IMR-90 (cell line): ENCODE measurements at regions not wholly inside any gene's neighbourhood (a gene's known extent, or its start where the extent isn't known, plus 50 kb on each side); places are given as distances from the start of the nearest gene placed in this dataset.

ENCODE experiments used
- ATAC-seq: fragments of 200-7000 bp; cut with Tn5 transposase; 2 replicates; pipeline ENCODE4 v1.9.1; 2020; ENCODE audit warnings: low read depth, mild to moderate bottlenecking, moderate library complexity
- BruUV-seq: library from RNA; stranded (reverse); fragments of 400-500 nt; replicated peaks from 2 replicates; lab custom pipeline; 2021; lab: Mats Ljungman, UMichigan
- CTCF ChIA-PET: fragments of 300-600 bp; formaldehyde crosslinking; extraction: SDS; loops from one replicate; lab custom pipeline; 2021; ENCODE audit warnings: antibody characterized with exemption; lab: Yijun Ruan, JAX
- POLR2A ChIA-PET: fragments of 300-600 bp; sonication (Branson Sonifier 250); formaldehyde crosslinking; loops from one replicate; lab custom pipeline; 2022; ENCODE audit warnings: antibody characterized with exemption; ENCODE audit not compliant: unreplicated experiment; lab: Charles Lee
- DNase-seq: peaks from one replicate; pipeline ENCODE4 v3.0.0; 2013
- H2AFZ ChIP-seq: replicated peaks from 2 replicates; pipeline ENCODE3; 2013; ENCODE audit warnings: low read length, mild to moderate bottlenecking; ENCODE audit not compliant: poor library complexity
- H2AK5ac ChIP-seq: 2 replicates; pipeline ENCODE4 v1.6.1; 2013; ENCODE audit warnings: low read depth, low read length, inconsistent platforms
- H2AK9ac ChIP-seq: replicated peaks from 2 replicates; pipeline ENCODE3; 2013; ENCODE audit warnings: mild to moderate bottlenecking, low read depth, low read length, moderate library complexity; ENCODE audit not compliant: poor library complexity
- H2BK120ac ChIP-seq: 2 replicates; pipeline ENCODE4 v1.6.1; 2013; ENCODE audit warnings: low read depth, low read length, inconsistent platforms
- H2BK15ac ChIP-seq: 3 replicates; pipeline ENCODE4 v1.6.1; 2013; ENCODE audit warnings: low read depth, low read length, inconsistent platforms
- H2BK20ac ChIP-seq: 2 replicates; pipeline ENCODE4 v1.6.1; 2013; ENCODE audit warnings: low read depth, mild to moderate bottlenecking, inconsistent platforms, low read length, moderate library complexity
- H2BK5ac ChIP-seq: 2 replicates; pipeline ENCODE4 v1.6.1; 2013; ENCODE audit warnings: mild to moderate bottlenecking, low read depth, low read length, inconsistent platforms; ENCODE audit not compliant: poor library complexity, severe bottlenecking
- H3K14ac ChIP-seq: replicated peaks from 2 replicates; pipeline ENCODE4 v1.6.1; 2013; ENCODE audit warnings: low read depth, low read length, inconsistent platforms
- H3K18ac ChIP-seq: 2 replicates; pipeline ENCODE4 v1.6.1; 2013; ENCODE audit warnings: low read depth, low read length, control low read depth
- H3K23ac ChIP-seq: 2 replicates; pipeline ENCODE4 v1.6.1; 2013; ENCODE audit warnings: low read depth, low read length, inconsistent platforms
- H3K27ac ChIP-seq: 2 replicates; pipeline ENCODE4 v1.5.1; 2013; ENCODE audit warnings: mild to moderate bottlenecking, control low read depth, low read length; ENCODE audit not compliant: insufficient read depth
- H3K27me3 ChIP-seq: 2 replicates; pipeline ENCODE4 v1.6.1; 2013; ENCODE audit warnings: low read length; ENCODE audit not compliant: control insufficient read depth, insufficient read depth
- H3K36me3 ChIP-seq: 2 replicates; pipeline ENCODE4 v1.6.1; 2013; ENCODE audit warnings: low read length, mixed read lengths; ENCODE audit not compliant: control insufficient read depth, insufficient read depth
- H3K4ac ChIP-seq: 2 replicates; pipeline ENCODE4 v1.6.1; 2013; ENCODE audit warnings: low read depth, low read length, inconsistent platforms
- H3K4me1 ChIP-seq: 2 replicates; pipeline ENCODE4 v1.6.1; 2013; ENCODE audit warnings: low read length, mixed read lengths; ENCODE audit not compliant: control insufficient read depth, insufficient read depth
- H3K4me2 ChIP-seq: 2 replicates; pipeline ENCODE4 v1.6.1; 2013; ENCODE audit warnings: low read depth, mild to moderate bottlenecking, control low read depth, low read length, moderate library complexity
- H3K4me3 ChIP-seq: 2 replicates; pipeline ENCODE4 v1.5.1; 2013; ENCODE audit warnings: low read depth, mild to moderate bottlenecking, control low read depth, low read length, moderate library complexity; ENCODE audit not compliant: insufficient read depth
- H3K56ac ChIP-seq: 2 replicates; pipeline ENCODE4 v1.6.1; 2013; ENCODE audit warnings: low read length, inconsistent platforms; ENCODE audit not compliant: insufficient read depth; ENCODE audit errors: extremely low read depth
- H3K79me1 ChIP-seq, 2 experiments: 2 replicates each; pipeline ENCODE4 v1.6.1; 2013; ENCODE audit warnings: low read length in 2 of 2, inconsistent platforms in 1 of 2, low read depth in 1 of 2
- H3K9ac ChIP-seq: 2 replicates; pipeline ENCODE4 v1.6.1; 2013; ENCODE audit warnings: low read depth, low read length, control low read depth
- H3K9me1 ChIP-seq: 2 replicates; pipeline ENCODE4 v1.6.1; 2013; ENCODE audit warnings: low read length, inconsistent platforms; ENCODE audit not compliant: insufficient read depth
- H3K9me3 ChIP-seq: 2 replicates; pipeline ENCODE4 v1.6.1; 2013; ENCODE audit warnings: low read length; ENCODE audit not compliant: control insufficient read depth, insufficient read depth
- H4K20me1 ChIP-seq: 2 replicates; pipeline ENCODE4 v1.6.1; 2013; ENCODE audit warnings: low read length, inconsistent platforms; ENCODE audit not compliant: insufficient read depth
- H4K5ac ChIP-seq: 2 replicates; pipeline ENCODE4 v1.6.1; 2013; ENCODE audit warnings: mild to moderate bottlenecking, low read depth, low read length, control low read depth
- H4K8ac ChIP-seq, 2 experiments: 2 replicates each; pipeline ENCODE4 v1.6.1; 2013; ENCODE audit warnings: low read depth in 2 of 2, low read length in 2 of 2, control low read depth in 1 of 2, inconsistent platforms in 1 of 2
- H4K91ac ChIP-seq: 2 replicates; pipeline ENCODE4 v1.6.1; 2013; ENCODE audit warnings: low read depth, low read length, inconsistent platforms; ENCODE audit not compliant: insufficient read depth
- BHLHE40 ChIP-seq: fragments of 150-350 bp; IDR thresholded peaks from 2 replicates; pipeline ENCODE4 v1.6.1; 2016; ENCODE audit warnings: mild to moderate bottlenecking, low read depth, low read length
- CEBPB ChIP-seq: IDR thresholded peaks from 2 replicates; pipeline ENCODE4 v1.6.1; 2012; ENCODE audit warnings: low read depth, low read length, improper control_type of control experiment
- CHD1 ChIP-seq: IDR thresholded peaks from 2 replicates; pipeline ENCODE4 v1.6.1; 2012; ENCODE audit warnings: low read depth, low read length, improper control_type of control experiment
- ELK1 ChIP-seq: fragments of 150-350 bp; IDR thresholded peaks from 2 replicates; pipeline ENCODE4 v1.6.1; 2016; ENCODE audit warnings: low read depth, mild to moderate bottlenecking, low read length, moderate library complexity, borderline replicate concordance
- FOS ChIP-seq: fragments of 150-350 bp; IDR thresholded peaks from 2 replicates; pipeline ENCODE4 v1.6.1; 2016; ENCODE audit warnings: low read depth, low read length
- MAFK ChIP-seq: IDR thresholded peaks from 2 replicates; pipeline ENCODE4 v1.6.1; 2012; ENCODE audit warnings: low read depth, low read length, improper control_type of control experiment
- MAZ ChIP-seq: IDR thresholded peaks from 2 replicates; pipeline ENCODE4 v1.6.1; 2012; ENCODE audit warnings: low read depth, mild to moderate bottlenecking, low read length, improper control_type of control experiment, moderate library complexity, borderline replicate concordance
- MXI1 ChIP-seq: IDR thresholded peaks from 2 replicates; pipeline ENCODE4 v1.6.1; 2012; ENCODE audit warnings: low read depth, mild to moderate bottlenecking, low read length, moderate library complexity, borderline replicate concordance
- NFE2L2 ChIP-seq: fragments of 150-350 bp; IDR thresholded peaks from 2 replicates; pipeline ENCODE4 v1.6.1; 2016; ENCODE audit warnings: low read depth, mild to moderate bottlenecking, low read length
- POLR2A ChIP-seq: IDR thresholded peaks from 2 replicates; pipeline ENCODE4 v1.6.1; 2012; ENCODE audit warnings: mild to moderate bottlenecking, low read depth, low read length
- RAD21 ChIP-seq: IDR thresholded peaks from 2 replicates; pipeline ENCODE4 v1.6.1; 2012; ENCODE audit warnings: low read length, improper control_type of control experiment
- RCOR1 ChIP-seq: IDR thresholded peaks from 2 replicates; pipeline ENCODE4 v1.6.1; 2012; ENCODE audit warnings: mild to moderate bottlenecking, low read length, improper control_type of control experiment; ENCODE audit not compliant: insufficient replicate concordance
- RFX5 ChIP-seq: IDR thresholded peaks from 2 replicates; pipeline ENCODE4 v1.8.0; 2012; ENCODE audit warnings: low read depth, mild to moderate bottlenecking, low read length, moderate library complexity
- SMC3 ChIP-seq: fragments of 150-350 bp; IDR thresholded peaks from 2 replicates; pipeline ENCODE4 v1.6.1; 2016; ENCODE audit warnings: low read depth, mild to moderate bottlenecking, antibody characterized with exemption, low read length, moderate library complexity
- WGBS, 2 experiments: methylation state at CpG; one replicate each; pipeline versions ENCODE4 v1.1.5 to v1.1.7; 2013; ENCODE audit warnings: missing lambda C conversion rate in 2 of 2; ENCODE audit not compliant: insufficient read length in 1 of 2; ENCODE audit errors: extremely low coverage in 2 of 2; 5-methylcytosine and 5-hydroxymethylcytosine counted together
- dilution Hi-C: fragments of 300-500 bp; cut with HindIII; formaldehyde crosslinking; loops from one replicate; pipeline ENCODE4 v1.14.3; 2018; ENCODE audit warnings: low sequenced_read_pairs; ENCODE audit not compliant: unreplicated experiment
- in situ Hi-C: fragments of 300-500 bp; cut with MboI; formaldehyde crosslinking; loops from 3 replicates; pipeline ENCODE4 v1.14.3; 2019; ENCODE audit warnings: low sequenced_read_pairs, inconsistent platforms, mixed read lengths
- intact Hi-C: fragments of 100-400 bp; cut with micrococcal nuclease; formaldehyde crosslinking; loops from 2 replicates; pipeline ENCODE4 v1.10.0; 2022
- TF ChIP-seq, protein P1 (sequence below): fragments of 150-350 bp; IDR thresholded peaks from 2 replicates; pipeline ENCODE4 v1.6.1; 2017; ENCODE audit warnings: mild to moderate bottlenecking, antibody characterized with exemption, low read length, low read depth
- TF ChIP-seq, protein P2 (sequence below): conservative IDR thresholded peaks from 2 replicates; pipeline ENCODE4 v1.5.1; 2012; ENCODE audit warnings: mild to moderate bottlenecking, low read depth, low read length, improper control_type of control experiment

GRCh38 chr3:5517921-5518320 lies 330.4 kb downstream of the EDEM1 start:
- Histone ChIP-seq H3K4me3 (no peak overlapping the region), H3K4me1 (no peaks in the 10 kb centered on the region), H3K4ac (no peak overlapping the region), H3K79me1 (no peaks in the 10 kb centered on the region), H3K36me3 (no peaks in the 10 kb centered on the region), H4K8ac (no peak overlapping the region), H3K9ac (no peak overlapping the region), H3K27ac (no peak overlapping the region), H2BK5ac (no peak overlapping the region), H3K4me2 (no peak overlapping the region), H2BK20ac (no peak overlapping the region), H3K14ac (no peak overlapping the region), H3K56ac (no peak overlapping the region), H2BK15ac (no peak overlapping the region), H4K20me1 (no peaks in the 10 kb centered on the region), H2AK5ac (no peak overlapping the region), H3K9me1 (no peaks in the 10 kb centered on the region), H4K5ac (no peak overlapping the region), H3K9me3 (0 out of 2 replicates have a peak, but pooled peaks cover 2% of the 10 kb centered on the region), H3K23ac (no peak overlapping the region), H2BK120ac (no peak overlapping the region), H2AFZ (no peak overlapping the region), H3K18ac (no peak overlapping the region), H3K27me3 (no peaks in the 10 kb centered on the region), H2AK9ac (no peak overlapping the region), H4K91ac (no peak overlapping the region)
- no peak for TF ChIP-seq SMC3
- TF ChIP-seq, protein P1, sequence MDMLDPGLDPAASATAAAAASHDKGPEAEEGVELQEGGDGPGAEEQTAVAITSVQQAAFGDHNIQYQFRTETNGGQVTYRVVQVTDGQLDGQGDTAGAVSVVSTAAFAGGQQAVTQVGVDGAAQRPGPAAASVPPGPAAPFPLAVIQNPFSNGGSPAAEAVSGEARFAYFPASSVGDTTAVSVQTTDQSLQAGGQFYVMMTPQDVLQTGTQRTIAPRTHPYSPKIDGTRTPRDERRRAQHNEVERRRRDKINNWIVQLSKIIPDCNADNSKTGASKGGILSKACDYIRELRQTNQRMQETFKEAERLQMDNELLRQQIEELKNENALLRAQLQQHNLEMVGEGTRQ = no peak
- no peak for TF ChIP-seq MAFK
- TF ChIP-seq FOS = no peak
- TF ChIP-seq RAD21 = no peak
- TF ChIP-seq MXI1 = no peak
- TF ChIP-seq POLR2A = no peak
- TF ChIP-seq NFE2L2 = no peak
- TF ChIP-seq CHD1 = no peak
- no peak for TF ChIP-seq ELK1
- no peak for TF ChIP-seq CEBPB
- TF ChIP-seq MAZ = no peak
- TF ChIP-seq BHLHE40 = no peak
- TF ChIP-seq, protein P2, sequence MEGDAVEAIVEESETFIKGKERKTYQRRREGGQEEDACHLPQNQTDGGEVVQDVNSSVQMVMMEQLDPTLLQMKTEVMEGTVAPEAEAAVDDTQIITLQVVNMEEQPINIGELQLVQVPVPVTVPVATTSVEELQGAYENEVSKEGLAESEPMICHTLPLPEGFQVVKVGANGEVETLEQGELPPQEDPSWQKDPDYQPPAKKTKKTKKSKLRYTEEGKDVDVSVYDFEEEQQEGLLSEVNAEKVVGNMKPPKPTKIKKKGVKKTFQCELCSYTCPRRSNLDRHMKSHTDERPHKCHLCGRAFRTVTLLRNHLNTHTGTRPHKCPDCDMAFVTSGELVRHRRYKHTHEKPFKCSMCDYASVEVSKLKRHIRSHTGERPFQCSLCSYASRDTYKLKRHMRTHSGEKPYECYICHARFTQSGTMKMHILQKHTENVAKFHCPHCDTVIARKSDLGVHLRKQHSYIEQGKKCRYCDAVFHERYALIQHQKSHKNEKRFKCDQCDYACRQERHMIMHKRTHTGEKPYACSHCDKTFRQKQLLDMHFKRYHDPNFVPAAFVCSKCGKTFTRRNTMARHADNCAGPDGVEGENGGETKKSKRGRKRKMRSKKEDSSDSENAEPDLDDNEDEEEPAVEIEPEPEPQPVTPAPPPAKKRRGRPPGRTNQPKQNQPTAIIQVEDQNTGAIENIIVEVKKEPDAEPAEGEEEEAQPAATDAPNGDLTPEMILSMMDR = no peak
- TF ChIP-seq RFX5 = no peak
- no peak for TF ChIP-seq RCOR1
- ChIA-PET CTCF (no interaction called here), POLR2A (no interaction called here)
- in situ Hi-C loops (no loop called here), intact Hi-C loops (no loop called here), dilution Hi-C loops (no loop called here)
- ATAC-seq (no peak), DNase-seq (no peak)
- no CpG with 5 or more reads among the region's 4 CpGs for WGBS, 2 experiments
- BruUV-seq = no TSS peak
